K562 (cell line): ENCODE measurements at regions not wholly inside any gene's neighbourhood (a gene's known extent, or its start where the extent isn't known, plus 50 kb on each side); places are given as distances from the start of the nearest gene placed in this dataset.
A peak's percentile ranks its signal among the peaks of the same experiment; 100 is the strongest.

ENCODE experiments used
- ATAC-seq: fragments of 200-7000 bp; cut with Tn5 transposase; 3 replicates; pipeline ENCODE4 v1.9.1; 2020; ENCODE audit warnings: moderate library complexity
- BruUV-seq: library from RNA; stranded (reverse); fragments of 400-500 nt; replicated peaks from 2 replicates; lab custom pipeline; 2021; lab: Mats Ljungman, UMichigan
- CTCF ChIA-PET: fragments of 300-600 bp; formaldehyde crosslinking; extraction: SDS; loops from one replicate; lab custom pipeline; 2021; ENCODE audit warnings: low intra/inter-chr PET ratio; lab: Yijun Ruan, JAX
- POLR2A ChIA-PET: fragments of 300-600, 350-650 bp; sonication (Branson Sonifier 250); formaldehyde crosslinking; extraction: SDS; loops from one replicate; lab custom pipeline; 2021; ENCODE audit warnings: antibody characterized with exemption, inconsistent platforms; lab: Yijun Ruan, JAX
- DNase-seq, 4 experiments: peaks; one replicate each; pipeline versions ENCODE4 v3.0.0 to v3.0.0-alpha.2; 2011 to 2018; ENCODE audit warnings: low spot score in 3 of 4, mixed read lengths in 3 of 4; ENCODE audit errors: extremely low read depth in 1 of 4
- FAIRE-seq: peaks from 2 replicates; lab custom pipeline; 2011; peaks lifted over from hg19 to GRCh38; lab: Jason Lieb, UNC
- H2AFZ ChIP-seq: 2 replicates; pipeline ENCODE4 v1.6.0; 2011; ENCODE audit warnings: low read depth, low read length, control low read depth, inconsistent platforms
- H3K27ac ChIP-seq: fragments of 200-600 bp; 3 replicates; pipeline ENCODE4 v1.8.0; 2011; ENCODE audit warnings: low read depth, mild to moderate bottlenecking, control low read depth, inconsistent platforms, low read length, moderate library complexity, mixed read lengths; ENCODE audit errors: extremely low read depth
- H3K27me3 ChIP-seq, 2 experiments: fragments of 300-600 bp in 1 of 2; 2 replicates in 1 of 2; 3 replicates in 1 of 2; pipeline versions ENCODE4 v1.6.0 to v1.8.0; 2011; ENCODE audit warnings: inconsistent platforms in 2 of 2, low read length in 2 of 2, mild to moderate bottlenecking in 1 of 2, mixed read lengths in 1 of 2, moderate library complexity in 1 of 2; ENCODE audit not compliant: control insufficient read depth in 2 of 2, insufficient read depth in 2 of 2
- H3K36me3 ChIP-seq: fragments of 300-600 bp; 3 replicates; pipeline ENCODE4 v1.8.0; 2011; ENCODE audit warnings: mild to moderate bottlenecking, low read length, inconsistent platforms; ENCODE audit not compliant: control insufficient read depth, insufficient read depth
- H3K4me1 ChIP-seq, 2 experiments: fragments of 200-600 bp in 1 of 2; replicated peaks in 1 of 2; 2 replicates in 1 of 2; 3 replicates in 1 of 2; pipeline versions ENCODE4 v1.5.1 to v1.8.0; 2011; ENCODE audit warnings: inconsistent platforms in 2 of 2, low read length in 2 of 2, mild to moderate bottlenecking in 1 of 2, mixed read lengths in 1 of 2, moderate library complexity in 1 of 2; ENCODE audit not compliant: control insufficient read depth in 2 of 2, insufficient read depth in 2 of 2
- H3K4me2 ChIP-seq: 2 replicates; pipeline ENCODE4 v1.6.1; 2011; ENCODE audit warnings: low read length, control low read depth, inconsistent platforms, mixed read lengths; ENCODE audit not compliant: insufficient read depth
- H3K4me3 ChIP-seq: fragments of 200-600 bp; sonication (generic), shearing (Covaris generic); 2 replicates; pipeline ENCODE4 v1.5.1; 2016; ENCODE audit warnings: control low read depth, inconsistent platforms
- H3K79me2 ChIP-seq: fragments of 200-600 bp; 3 replicates; pipeline ENCODE4 v1.8.0; 2011; ENCODE audit warnings: low read length, inconsistent platforms; ENCODE audit not compliant: control insufficient read depth, insufficient read depth
- H3K9ac ChIP-seq, 2 experiments: 2 replicates each; pipeline versions ENCODE4 v1.6.0 to v1.6.1; 2011; ENCODE audit warnings: low read depth in 2 of 2, low read length in 2 of 2, control low read depth in 1 of 2, inconsistent platforms in 1 of 2, mild to moderate bottlenecking in 1 of 2, mixed read lengths in 1 of 2; ENCODE audit not compliant: insufficient read depth in 1 of 2
- H3K9me1 ChIP-seq: one replicate; pipeline ENCODE4 v1.6.0; 2011; ENCODE audit warnings: inconsistent platforms, mild to moderate bottlenecking, low read length, moderate library complexity; ENCODE audit not compliant: control insufficient read depth, insufficient read depth
- H3K9me3 ChIP-seq: replicated peaks from 2 replicates; pipeline ENCODE4 v1.5.1; 2011; ENCODE audit warnings: low read depth, low read length, inconsistent platforms; ENCODE audit not compliant: control insufficient read depth, insufficient read depth
- H4K20me1 ChIP-seq: replicated peaks from 2 replicates; pipeline ENCODE4 v1.6.1; 2011; ENCODE audit warnings: low read length, inconsistent platforms, mixed read lengths; ENCODE audit not compliant: control insufficient read depth, insufficient read depth
- C11orf30 ChIP-seq: fragments of 450-650 bp; IDR thresholded peaks from 2 replicates; pipeline ENCODE4 v1.6.1; 2016; ENCODE audit warnings: low read depth, mild to moderate bottlenecking
- MAFF ChIP-seq: IDR thresholded peaks from 2 replicates; pipeline ENCODE4 v1.6.1; 2012; ENCODE audit warnings: low read length, improper control_type of control experiment
- MAFG ChIP-seq: fragments of 450-650 bp; conservative IDR thresholded peaks from 2 replicates; pipeline ENCODE4 v1.6.1; 2016; ENCODE audit warnings: missing genetic modification characterization, missing compliant biosample characterization
- MAFK ChIP-seq: IDR thresholded peaks from 2 replicates; pipeline ENCODE4 v1.6.1; 2011; ENCODE audit warnings: low read length, improper control_type of control experiment
- ZNF24 ChIP-seq: fragments of 450-650 bp; IDR thresholded peaks from 2 replicates; pipeline ENCODE4 v1.6.1; 2016
- ZNF316 ChIP-seq: fragments of 450-650 bp; IDR thresholded peaks from 2 replicates; pipeline ENCODE4 v1.6.1; 2016
- WGBS: fragments of 100-300 bp; shearing (Covaris generic); methylation state at CpG from one replicate; pipeline ENCODE4 v1.1.6; 2016; ENCODE audit warnings: low coverage, mixed read lengths; ENCODE audit not compliant: insufficient coverage; ENCODE audit errors: missing lambda C conversion rate; 5-methylcytosine and 5-hydroxymethylcytosine counted together
- in situ Hi-C: fragments of 300-500 bp; cut with MboI; formaldehyde crosslinking; loops from 4 replicates; pipeline ENCODE4 v1.15.0; 2018; ENCODE audit warnings: inconsistent platforms, mixed read lengths
- intact Hi-C: fragments of 100-400 bp; cut with micrococcal nuclease; formaldehyde crosslinking; loops from 2 replicates; pipeline ENCODE4 v1.14.2; 2022
- TF ChIP-seq, protein P1 (sequence below): fragments of 450-650 bp; formaldehyde crosslinking; IDR thresholded peaks from 2 replicates; pipeline ENCODE4 v1.4.0; 2022; ENCODE audit warnings: missing genetic modification characterization
- TF ChIP-seq, protein P2 (sequence below), 2 experiments: fragments of 150-350 bp in 1 of 2; IDR thresholded peaks; 2 replicates each; pipeline ENCODE4 v1.6.1; 2012 to 2016; ENCODE audit warnings: low read depth in 2 of 2, low read length in 2 of 2, mild to moderate bottlenecking in 1 of 2, moderate library complexity in 1 of 2

DNA sequence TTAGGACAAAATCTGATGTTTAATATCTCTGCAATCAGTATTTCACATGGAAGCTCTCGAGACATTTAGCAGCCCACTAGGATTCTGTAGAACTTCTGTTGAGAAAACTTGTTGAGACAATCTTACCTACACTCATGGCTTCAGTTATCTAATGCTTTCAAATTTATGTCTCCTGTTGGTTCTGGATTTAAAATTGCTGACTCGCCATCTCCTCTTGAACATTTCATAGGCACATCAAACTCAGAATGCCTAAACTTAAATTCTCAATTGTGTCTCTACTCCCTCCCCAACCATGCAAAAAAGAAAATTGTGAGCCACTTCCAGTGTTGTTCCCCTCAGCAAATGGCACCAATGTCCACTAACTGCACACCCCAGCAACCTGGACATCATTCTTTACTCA, 142.5 kb upstream of the AHI1 start:
- ChIA-PET POLR2A (no interaction called here), CTCF (interaction anchor here (0.6 kb wide), 1 partner anchor 1887 kb away, joined by 3 read pairs; no protein-coding TSS in a partner anchor)
- no peaks in the 10 kb centered on the region for H3K36me3 ChIP-seq
- H2AFZ ChIP-seq = no peak overlapping the region
- H3K4me1 ChIP-seq = no peaks in the 10 kb centered on the region
- ATAC-seq (no peak), FAIRE-seq (no peak), DNase-seq (no peak)
- no peak overlapping the region for H3K4me3 ChIP-seq
- H4K20me1 ChIP-seq = no peaks in the 10 kb centered on the region
- H3K9me1 ChIP-seq = no peaks in the 10 kb centered on the region
- peak; percentile 57 for TF ChIP-seq MAFG (tag)
- peak; percentile 76 for TF ChIP-seq ZNF316
- TF ChIP-seq MAFK = peak; percentile 30; the same call in 1 of the 2 replicates
- no peak for TF ChIP-seq ZNF24
- TF ChIP-seq C11orf30 = peak; percentile 63; the same call in 1 of the 2 replicates
- TF ChIP-seq MAFF = peak; percentile 46; the same call in 1 of the 2 replicates
- TF ChIP-seq, protein P1, sequence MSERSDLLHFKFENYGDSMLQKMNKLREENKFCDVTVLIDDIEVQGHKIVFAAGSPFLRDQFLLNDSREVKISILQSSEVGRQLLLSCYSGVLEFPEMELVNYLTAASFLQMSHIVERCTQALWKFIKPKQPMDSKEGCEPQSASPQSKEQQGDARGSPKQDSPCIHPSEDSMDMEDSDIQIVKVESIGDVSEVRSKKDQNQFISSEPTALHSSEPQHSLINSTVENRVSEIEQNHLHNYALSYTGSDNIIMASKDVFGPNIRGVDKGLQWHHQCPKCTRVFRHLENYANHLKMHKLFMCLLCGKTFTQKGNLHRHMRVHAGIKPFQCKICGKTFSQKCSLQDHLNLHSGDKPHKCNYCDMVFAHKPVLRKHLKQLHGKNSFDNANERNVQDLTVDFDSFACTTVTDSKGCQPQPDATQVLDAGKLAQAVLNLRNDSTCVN (CRISPR knock-in tag) = no peak
- TF ChIP-seq, protein P2, sequence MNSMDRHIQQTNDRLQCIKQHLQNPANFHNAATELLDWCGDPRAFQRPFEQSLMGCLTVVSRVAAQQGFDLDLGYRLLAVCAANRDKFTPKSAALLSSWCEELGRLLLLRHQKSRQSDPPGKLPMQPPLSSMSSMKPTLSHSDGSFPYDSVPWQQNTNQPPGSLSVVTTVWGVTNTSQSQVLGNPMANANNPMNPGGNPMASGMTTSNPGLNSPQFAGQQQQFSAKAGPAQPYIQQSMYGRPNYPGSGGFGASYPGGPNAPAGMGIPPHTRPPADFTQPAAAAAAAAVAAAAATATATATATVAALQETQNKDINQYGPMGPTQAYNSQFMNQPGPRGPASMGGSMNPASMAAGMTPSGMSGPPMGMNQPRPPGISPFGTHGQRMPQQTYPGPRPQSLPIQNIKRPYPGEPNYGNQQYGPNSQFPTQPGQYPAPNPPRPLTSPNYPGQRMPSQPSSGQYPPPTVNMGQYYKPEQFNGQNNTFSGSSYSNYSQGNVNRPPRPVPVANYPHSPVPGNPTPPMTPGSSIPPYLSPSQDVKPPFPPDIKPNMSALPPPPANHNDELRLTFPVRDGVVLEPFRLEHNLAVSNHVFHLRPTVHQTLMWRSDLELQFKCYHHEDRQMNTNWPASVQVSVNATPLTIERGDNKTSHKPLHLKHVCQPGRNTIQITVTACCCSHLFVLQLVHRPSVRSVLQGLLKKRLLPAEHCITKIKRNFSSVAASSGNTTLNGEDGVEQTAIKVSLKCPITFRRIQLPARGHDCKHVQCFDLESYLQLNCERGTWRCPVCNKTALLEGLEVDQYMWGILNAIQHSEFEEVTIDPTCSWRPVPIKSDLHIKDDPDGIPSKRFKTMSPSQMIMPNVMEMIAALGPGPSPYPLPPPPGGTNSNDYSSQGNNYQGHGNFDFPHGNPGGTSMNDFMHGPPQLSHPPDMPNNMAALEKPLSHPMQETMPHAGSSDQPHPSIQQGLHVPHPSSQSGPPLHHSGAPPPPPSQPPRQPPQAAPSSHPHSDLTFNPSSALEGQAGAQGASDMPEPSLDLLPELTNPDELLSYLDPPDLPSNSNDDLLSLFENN (IDR thresholded peaks at IDR 0.05; ENCODE audit: low read depth in 2 of 2, low read length in 2 of 2) = no peak
- intact Hi-C loops (no loop called here), in situ Hi-C loops (no loop called here)
- no peaks in the 10 kb centered on the region for H3K27me3 ChIP-seq
- H3K4me2 ChIP-seq = no peak overlapping the region
- H3K27ac ChIP-seq = no peak overlapping the region
- no peak overlapping the region for H3K9ac ChIP-seq
- H3K9me3 ChIP-seq = no peaks in the 10 kb centered on the region
- no peaks in the 10 kb centered on the region for H3K79me2 ChIP-seq
- WGBS = 0% methylated on average over 2 of the region's 2 CpGs
- BruUV-seq = no TSS peak
